Stimulated activated effector memory CD8-positive, alpha-beta T cell treated with anti-CD3 and anti-CD28 coated beads, Interleukin-12 subunit alpha, Interleukin-12 subunit beta, amount 100 ng/mL, for 72 hours (primary cell): ENCODE measurements at regions not wholly inside any gene's neighbourhood (a gene's known extent, or its start where the extent isn't known, plus 50 kb on each side); places are given as distances from the start of the nearest gene placed in this dataset.

Experiments used
- ATAC-seq: fragments of 150-1000 bp; cut with Tn5 transposase; 2 replicates; pipeline ENCODE4 v1.10.0; 2021
- DNase-seq, 2 donors: peaks; one replicate each; pipeline ENCODE4 v3.0.0; 2021 to 2022; ENCODE audit warnings: low spot score in 2 of 2
- H3K27ac Mint-ChIP-seq: one replicate; pipeline ENCODE4 v1.8.0; 2022; ENCODE audit warnings: mild to moderate bottlenecking, mixed read lengths
- H3K36me3 Mint-ChIP-seq: one replicate; pipeline ENCODE4 v1.8.0; 2022; ENCODE audit warnings: mild to moderate bottlenecking, mixed read lengths
- H3K4me1 Mint-ChIP-seq: one replicate; pipeline ENCODE4 v1.8.0; 2022; ENCODE audit warnings: mixed read lengths
- H3K4me3 Mint-ChIP-seq: one replicate; pipeline ENCODE4 v1.8.0; 2022; ENCODE audit warnings: mild to moderate bottlenecking, mixed read lengths
- H3K9me3 Mint-ChIP-seq: one replicate; pipeline ENCODE4 v1.8.0; 2022; ENCODE audit warnings: mixed read lengths

DNA sequence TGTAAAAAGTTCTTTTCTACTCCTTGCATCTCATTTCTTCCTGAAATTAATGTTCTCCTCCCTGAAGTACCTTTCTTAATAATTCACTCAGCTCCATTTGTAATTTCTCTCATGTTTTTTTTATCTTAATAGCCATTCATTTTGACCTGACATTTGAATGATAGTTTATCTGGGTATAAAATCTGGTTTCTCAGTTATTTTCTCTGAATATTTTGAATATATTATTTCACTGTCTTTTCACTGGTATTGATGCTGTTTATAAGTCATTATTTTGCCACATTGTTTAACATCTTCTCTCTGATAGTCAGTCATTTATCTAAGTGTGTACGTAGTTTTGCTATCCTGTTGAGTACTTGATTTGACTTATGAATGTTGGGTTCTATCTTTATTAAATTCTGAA is 68.8 kb upstream of the ARHGAP18 start:
- H3K9me3 Mint-ChIP-seq: peaks cover 8% of the 10 kb centered on the region

DNA sequence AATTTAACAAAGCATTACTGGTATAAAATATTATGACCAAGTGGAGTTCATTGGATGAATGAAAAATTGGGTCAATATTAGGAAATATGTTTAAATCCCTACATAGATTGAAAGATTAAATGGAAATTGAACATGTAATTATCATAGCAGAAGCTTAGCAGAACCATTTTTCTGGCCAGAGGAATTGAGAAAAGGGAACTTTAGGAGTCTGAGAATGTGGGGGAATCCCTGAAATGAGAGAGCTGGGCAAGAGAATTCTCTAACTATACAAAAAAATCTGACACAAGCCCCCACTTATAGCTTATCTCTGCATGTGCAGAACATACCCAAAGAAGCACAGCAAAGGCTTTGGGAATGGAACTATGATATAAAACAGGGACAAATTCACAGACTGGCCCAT is 67.4 kb upstream of the ARHGAP18 start:
- H3K36me3 Mint-ChIP-seq: no peaks in the 10 kb centered on the region
- no peak overlapping the region for H3K4me3 Mint-ChIP-seq
- H3K27ac Mint-ChIP-seq: no peak overlapping the region

More for the DNA sequence above, 68.8 kb upstream of the ARHGAP18 start:
- Mint-ChIP-seq H3K4me1 (no peaks in the 10 kb centered on the region), H3K36me3 (no peaks in the 10 kb centered on the region), H3K27ac (no peak overlapping the region), H3K4me3 (no peak overlapping the region)
- DNase-seq: no peak
- no peak for ATAC-seq

DNA sequence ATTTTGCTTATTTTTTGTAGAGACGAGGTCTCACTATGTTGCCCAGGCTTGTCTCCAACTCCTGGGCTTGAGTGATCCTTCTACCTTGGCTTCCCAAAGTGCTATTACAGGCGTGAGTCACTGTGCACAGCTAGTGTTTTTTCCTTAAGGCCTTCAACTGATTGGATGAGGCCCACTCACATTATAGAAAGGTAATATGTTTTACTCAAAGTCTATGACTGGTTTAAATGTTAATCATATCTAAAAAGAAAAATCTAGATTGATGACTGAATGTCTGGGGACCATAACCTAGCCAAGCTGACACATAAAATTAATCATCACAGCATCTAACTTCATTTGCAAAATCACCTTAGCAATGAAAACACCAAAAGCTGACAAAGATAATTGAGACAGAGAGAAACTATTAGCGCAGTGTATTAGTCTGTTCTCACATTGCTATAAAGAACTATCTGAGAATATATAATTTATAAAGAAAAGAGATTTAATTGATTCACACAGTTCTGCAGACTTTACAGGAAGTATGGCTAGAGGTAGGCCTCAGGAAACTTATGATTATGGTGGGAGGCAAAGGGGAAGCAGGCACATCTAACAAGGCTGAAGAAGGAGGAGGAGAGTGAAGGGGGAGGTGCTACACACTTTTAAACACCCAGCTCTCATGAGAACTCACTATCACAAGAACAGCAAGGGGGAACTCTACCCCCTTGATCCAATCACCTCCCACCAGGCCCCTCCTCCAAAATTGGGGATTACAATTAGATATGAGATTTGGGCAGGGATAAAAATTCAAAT is 66.8 kb upstream of the ARHGAP18 start:
- no peaks in the 10 kb centered on the region for H3K4me1 Mint-ChIP-seq
- no peak overlapping the region for H3K27ac Mint-ChIP-seq
- H3K4me3 Mint-ChIP-seq: no peak overlapping the region
- no peak for DNase-seq
- H3K9me3 Mint-ChIP-seq: peaks cover 8% of the 10 kb centered on the region
- ATAC-seq: peak; percentile 66
- no peaks in the 10 kb centered on the region for H3K36me3 Mint-ChIP-seq

More for the DNA sequence above, 67.4 kb upstream of the ARHGAP18 start:
- ATAC-seq (no peak), DNase-seq (no peak)
- Mint-ChIP-seq H3K4me1 (no peaks in the 10 kb centered on the region), H3K9me3 (peaks cover 8% of the 10 kb centered on the region)

GRCh38 chr6:129774697-129775447 is 64.9 kb upstream of the ARHGAP18 start:
- Mint-ChIP-seq H3K4me3 (no peak overlapping the region), H3K27ac (no peak overlapping the region), H3K36me3 (no peaks in the 10 kb centered on the region), H3K9me3 (peaks cover 8% of the 10 kb centered on the region), H3K4me1 (no peaks in the 10 kb centered on the region)
- DNase-seq: peak; percentile 36 to 59
- peak; percentile 26 for ATAC-seq

DNA sequence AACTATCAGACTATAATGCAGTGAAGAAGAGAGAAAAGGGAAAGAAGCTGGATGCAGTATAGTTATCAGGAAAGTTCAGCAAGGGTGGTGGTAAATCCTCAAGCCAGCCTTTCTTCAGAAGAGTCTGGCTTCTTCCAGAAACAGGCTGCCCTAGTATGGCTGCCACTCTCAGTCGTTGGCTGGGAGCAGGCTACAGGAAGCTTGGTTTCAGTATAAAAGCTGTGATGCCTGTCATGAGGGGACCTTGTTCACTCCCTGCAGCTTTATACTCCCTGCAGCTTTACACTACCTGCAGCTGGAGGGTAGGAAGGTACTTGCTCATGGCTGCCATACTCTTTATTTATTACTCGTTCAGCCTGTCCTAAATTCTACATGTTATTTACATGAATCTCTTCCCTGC is 63.3 kb upstream of the ARHGAP18 start:
- ATAC-seq (no peak), DNase-seq (no peak)
- Mint-ChIP-seq H3K4me1 (no peaks in the 10 kb centered on the region), H3K9me3 (no peaks in the 10 kb centered on the region), H3K4me3 (no peak overlapping the region), H3K36me3 (no peaks in the 10 kb centered on the region), H3K27ac (no peak overlapping the region)

GRCh38 chr6:129771678-129772077 is 61.7 kb upstream of the ARHGAP18 start:
- H3K4me3 Mint-ChIP-seq: no peak overlapping the region

DNA sequence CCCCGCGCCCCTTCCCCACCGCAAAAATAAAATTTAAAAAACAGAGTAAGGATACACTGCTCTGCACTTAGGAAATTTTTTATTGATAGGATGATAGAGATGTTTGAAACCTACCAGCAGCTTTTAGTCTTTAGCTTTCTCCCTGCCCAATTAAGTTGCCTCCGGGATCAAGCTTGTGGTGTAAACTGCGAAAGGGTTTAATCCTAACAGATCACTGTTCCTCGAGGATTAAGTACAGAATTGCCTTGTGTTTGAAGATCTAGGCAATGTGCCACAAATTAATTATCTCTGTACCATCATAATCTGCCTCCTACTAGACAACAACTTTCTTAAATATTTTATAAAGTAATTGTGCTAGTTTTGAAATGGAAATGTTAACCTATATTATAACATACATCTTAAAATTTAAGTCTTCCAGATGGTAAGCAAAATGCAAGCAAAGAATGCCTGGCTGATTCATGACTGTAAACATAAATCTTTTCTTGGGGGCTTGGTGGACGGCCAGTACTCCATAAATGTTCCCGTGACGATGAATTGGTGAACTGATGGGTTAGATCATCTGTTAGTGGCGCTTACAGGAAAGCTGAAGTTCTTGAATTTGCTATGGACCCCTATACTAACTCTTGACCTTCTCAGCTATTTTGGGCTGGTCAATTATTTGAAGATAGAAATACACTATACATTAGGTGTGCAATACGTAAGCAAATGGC is 58.0 kb upstream of the ARHGAP18 start:
- no peaks in the 10 kb centered on the region for H3K9me3 Mint-ChIP-seq
- no peak for ATAC-seq
- no peak for DNase-seq
- no peak overlapping the region for H3K27ac Mint-ChIP-seq
- peak overlapping the region; percentile 77 for H3K4me3 Mint-ChIP-seq
- H3K36me3 Mint-ChIP-seq: no peaks in the 10 kb centered on the region
- H3K4me1 Mint-ChIP-seq: peaks cover 8% of the 10 kb centered on the region

More at GRCh38 chr6:129771678-129772077, 61.7 kb upstream of the ARHGAP18 start:
- Mint-ChIP-seq H3K36me3 (no peaks in the 10 kb centered on the region), H3K4me1 (peaks cover 8% of the 10 kb centered on the region), H3K9me3 (no peaks in the 10 kb centered on the region), H3K27ac (no peak overlapping the region)
- ATAC-seq (no peak), DNase-seq (no peak)

DNA sequence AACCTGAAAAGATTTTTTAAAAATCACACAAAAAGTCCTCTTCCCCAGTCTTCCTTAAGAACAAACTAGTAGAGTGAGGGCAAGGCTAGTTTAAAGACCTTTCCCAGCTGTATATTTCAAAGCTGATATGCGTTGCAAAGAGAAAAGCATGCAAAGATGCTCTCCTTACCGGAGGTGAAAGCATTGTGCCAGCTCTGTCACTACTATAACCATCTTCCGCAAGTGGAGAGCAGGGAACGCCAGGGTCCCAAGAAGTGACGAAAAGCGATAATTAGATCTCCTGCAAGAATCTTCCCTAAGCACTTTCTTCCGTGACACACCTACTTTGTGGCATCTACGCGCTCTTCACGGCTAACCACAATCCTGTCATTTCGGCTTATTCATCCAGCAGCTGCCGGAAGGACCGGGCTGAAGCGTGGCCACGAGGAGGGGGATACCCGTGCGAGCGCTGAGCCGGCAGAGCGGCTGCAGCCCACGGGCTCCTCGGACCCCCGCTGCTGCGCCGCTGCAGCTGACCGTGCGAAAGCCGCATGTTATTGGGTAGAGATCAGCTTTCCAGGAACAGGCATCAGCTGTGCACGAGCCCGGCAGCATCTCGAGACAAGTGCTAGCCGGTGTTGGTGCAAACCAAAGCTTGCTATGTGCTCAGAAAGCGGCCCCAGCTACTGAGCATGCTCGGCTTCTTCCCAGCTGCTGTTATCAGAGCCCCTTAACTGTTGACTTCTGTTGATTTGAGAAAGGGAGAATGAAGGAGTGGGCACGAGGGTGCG is 57.2 kb upstream of the ARHGAP18 start:
- peak; percentile 50 to 81 for DNase-seq
- Mint-ChIP-seq H3K9me3 (no peaks in the 10 kb centered on the region), H3K4me1 (peaks cover 8% of the 10 kb centered on the region), H3K4me3 (peak overlapping the region; percentile 77), H3K27ac (peak overlapping the region; percentile 68), H3K36me3 (no peaks in the 10 kb centered on the region)
- peak; percentile 98 for ATAC-seq

GRCh38 chr6:129764761-129765407 is 54.9 kb upstream of the ARHGAP18 start:
- Mint-ChIP-seq H3K9me3 (no peaks in the 10 kb centered on the region), H3K36me3 (no peaks in the 10 kb centered on the region), H3K4me3 (no peak overlapping the region), H3K4me1 (peaks cover 8% of the 10 kb centered on the region), H3K27ac (no peak overlapping the region)
- ATAC-seq: no peak
- DNase-seq: no peak

GRCh38 chr6:129759796-129760605 is 50.0 kb upstream of the ARHGAP18 start:
- Mint-ChIP-seq H3K27ac (no peak overlapping the region), H3K9me3 (no peaks in the 10 kb centered on the region), H3K36me3 (no peaks in the 10 kb centered on the region), H3K4me1 (no peaks in the 10 kb centered on the region), H3K4me3 (no peak overlapping the region)
- DNase-seq (no peak), ATAC-seq (no peak)
